Hematopoietic multipotent progenitor cell (in vitro differentiated cells): ENCODE measurements at regions not wholly inside any gene's neighbourhood (a gene's known extent, or its start where the extent isn't known, plus 50 kb on each side); places are given as distances from the start of the nearest gene placed in this dataset.

ENCODE experiments used
- DNase-seq, 3 donors: peaks; one replicate each; pipeline ENCODE4 v3.0.0-alpha.2; 2011 to 2015; ENCODE audit warnings: low read depth in 2 of 3, low spot score in 2 of 3

DNA sequence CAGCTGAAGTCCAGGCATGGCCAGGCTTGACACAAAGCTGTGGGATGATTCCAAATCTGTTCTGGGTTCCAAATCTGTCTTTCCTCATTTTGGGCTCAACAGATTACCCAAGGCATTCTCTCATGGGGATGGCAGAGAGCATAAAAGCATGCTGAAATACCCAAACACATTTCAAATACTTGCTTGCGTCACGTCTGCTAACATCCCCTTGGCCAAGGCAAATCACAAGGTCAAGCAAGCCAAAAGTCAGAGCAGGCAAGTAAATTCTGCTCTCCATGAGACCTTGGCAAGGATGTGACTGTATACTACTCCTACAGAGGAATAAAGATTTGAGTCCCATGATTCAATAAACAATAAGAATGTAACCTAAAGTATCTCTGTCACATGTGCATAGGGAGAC lies 306.7 kb downstream of the EPB41L4A start:
- DNase-seq = no peak

DNA sequence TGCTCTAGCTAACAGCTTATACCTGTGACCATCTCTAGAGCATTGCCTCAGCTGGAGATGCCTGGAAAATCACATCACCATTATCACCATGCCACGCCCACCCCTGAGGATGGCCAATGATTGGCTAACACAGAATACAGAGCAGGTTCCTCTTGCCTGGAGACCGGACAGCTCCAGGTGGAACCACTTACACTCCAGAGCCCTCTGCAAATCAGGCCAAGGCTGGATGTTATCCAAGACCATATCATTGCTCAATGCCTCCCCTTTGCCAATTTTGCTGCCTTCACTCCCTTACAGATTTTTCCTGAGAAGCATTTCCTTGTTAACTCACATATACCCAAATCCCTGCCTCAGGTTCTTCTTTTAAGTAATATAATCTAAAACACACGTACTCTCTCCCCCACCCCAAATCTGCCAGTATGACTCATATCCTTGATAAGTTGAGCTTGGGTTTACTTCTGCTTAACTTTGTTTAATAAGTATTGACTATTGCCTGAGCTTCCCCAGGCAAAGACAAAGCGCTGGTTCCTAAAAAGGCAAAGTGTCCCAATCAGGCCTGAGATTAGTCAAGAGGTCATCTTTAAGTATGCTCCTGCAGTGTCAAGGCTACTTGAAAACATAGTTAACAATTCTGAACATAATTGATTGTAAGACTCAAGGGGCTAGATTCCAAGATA lies 309.6 kb downstream of the EPB41L4A start:
- DNase-seq = no peak

DNA sequence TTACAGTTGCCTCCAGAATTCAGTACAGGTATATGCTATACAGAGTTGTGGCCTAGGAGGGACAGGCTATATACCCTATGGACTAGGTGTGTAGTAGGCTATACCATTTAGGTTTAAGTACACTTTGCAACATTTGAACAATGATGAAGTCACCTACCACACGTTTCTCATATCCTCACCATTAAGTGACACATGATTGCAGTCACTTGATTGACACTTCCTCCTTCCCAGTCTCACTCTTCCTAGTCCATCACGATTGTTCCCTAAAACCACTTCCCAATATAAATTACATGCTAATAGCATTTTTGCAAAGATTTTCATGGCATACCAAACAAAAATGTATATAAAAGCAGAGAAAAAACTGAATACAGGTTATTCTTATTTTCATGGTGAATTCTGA lies 312.2 kb downstream of the EPB41L4A start:
- DNase-seq = no peak

DNA sequence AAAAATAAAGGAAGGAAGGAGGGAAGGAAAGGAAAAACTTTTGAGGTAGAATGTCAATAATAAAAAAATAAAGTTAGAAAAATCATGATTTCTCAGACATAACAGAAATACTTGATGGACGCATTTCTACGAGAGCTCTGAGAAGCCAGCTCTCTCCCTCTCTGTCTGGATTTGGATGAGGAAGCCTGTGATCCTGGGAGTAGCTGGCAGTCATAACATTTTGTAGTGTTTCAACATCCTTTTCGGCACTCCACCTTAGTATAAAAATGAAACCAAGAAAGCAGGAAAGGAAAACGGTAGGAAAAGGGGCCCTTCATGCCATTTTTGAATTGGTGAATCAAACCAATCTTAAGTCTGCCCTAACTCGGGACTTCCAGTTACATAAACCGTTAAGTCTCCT lies 321.3 kb downstream of the EPB41L4A start:
- no peak for DNase-seq

DNA sequence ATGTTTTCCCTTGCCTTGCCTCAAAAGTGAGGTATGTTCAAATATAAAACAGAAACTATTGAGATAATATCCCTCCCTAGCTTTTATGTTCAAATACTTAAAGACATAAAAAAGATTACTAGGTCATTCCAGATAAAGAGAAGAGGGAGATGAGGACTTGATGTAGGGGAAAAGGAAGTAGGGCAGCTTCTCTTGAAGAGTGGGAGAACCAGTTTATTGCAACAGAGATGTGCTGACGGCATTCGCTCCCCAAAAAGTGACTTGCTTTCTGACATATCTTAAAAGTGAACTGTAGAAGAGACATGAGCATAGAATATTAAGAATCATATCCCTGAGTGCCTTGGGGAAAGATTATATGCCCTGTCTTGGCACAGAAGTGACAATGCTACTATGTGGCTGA lies 330.2 kb upstream of the NREP start:
- DNase-seq = no peak

DNA sequence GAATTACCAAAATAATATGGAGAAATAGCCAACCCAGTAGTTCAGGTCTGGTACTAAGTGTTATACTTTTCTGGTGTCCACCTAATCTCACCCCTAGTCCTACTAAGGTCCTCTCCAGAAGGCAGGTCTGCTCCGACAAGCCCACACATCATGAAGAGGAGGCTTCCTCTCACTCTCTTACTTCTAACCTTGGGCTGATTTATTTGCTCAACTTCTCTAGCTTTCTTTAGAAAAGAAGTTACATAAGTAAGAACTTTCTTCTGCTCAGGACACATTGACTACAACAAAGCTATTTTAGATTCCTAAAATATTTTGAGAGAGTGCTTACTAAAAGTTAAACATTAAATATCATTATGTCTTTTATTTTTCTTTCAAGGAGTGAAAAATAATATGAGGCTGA lies 329.7 kb upstream of the NREP start:
- no peak for DNase-seq

DNA sequence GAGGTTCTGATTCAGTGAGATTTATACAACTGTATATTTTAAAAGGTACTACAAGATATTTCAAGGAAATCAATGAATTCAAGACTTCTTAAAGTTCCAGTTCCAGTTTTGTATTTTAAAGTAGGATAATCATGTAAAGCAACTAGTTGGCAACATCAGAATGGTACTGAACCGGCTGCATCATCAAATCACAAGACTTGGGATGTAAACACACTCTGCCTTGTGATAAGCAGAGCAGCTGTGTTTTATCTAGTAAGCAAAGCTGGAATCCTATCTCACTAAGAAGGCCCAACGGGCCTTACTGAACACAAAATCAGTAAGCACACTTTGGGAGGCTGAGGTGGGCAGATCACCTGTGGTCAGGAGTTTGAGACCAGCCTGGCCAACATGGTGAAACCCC lies 327.2 kb upstream of the NREP start:
- no peak for DNase-seq

DNA sequence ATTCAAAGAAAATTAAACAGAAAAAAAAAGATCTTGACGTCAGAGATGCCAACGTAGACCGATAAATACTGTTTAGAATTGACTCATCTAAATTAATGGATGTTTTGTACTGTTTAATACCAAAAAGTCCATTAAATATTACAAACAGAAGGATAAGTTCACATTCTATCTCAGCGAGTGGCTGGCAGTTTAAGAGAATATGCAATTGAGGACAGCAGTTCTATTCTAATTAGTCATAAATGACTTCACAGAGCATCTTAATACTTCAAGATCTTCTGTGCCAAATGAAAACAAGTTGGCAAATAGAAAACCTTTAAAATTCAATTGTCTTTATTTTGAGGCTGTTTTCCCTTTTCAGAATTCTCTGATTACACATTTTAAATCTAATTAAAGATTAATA lies 326.6 kb upstream of the NREP start:
- no peak for DNase-seq

DNA sequence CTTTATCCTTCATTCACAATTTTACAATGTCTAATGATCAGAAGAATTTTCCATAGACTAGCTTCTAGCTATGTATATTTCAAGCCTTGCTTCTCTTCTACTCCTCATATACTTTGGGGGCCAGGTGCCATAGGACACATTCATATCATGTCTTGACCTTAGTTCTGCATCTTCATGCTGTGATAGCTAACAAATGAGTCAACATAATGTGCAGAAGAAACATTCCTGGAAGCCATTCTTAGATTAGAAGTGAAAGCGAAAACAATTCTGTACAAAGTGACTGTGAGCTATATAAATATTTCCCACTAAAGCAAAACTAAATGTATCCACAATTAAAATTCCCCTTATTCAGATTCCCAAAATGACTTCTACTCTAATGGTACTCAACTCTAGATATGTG lies 320.2 kb upstream of the NREP start:
- no peak for DNase-seq

DNA sequence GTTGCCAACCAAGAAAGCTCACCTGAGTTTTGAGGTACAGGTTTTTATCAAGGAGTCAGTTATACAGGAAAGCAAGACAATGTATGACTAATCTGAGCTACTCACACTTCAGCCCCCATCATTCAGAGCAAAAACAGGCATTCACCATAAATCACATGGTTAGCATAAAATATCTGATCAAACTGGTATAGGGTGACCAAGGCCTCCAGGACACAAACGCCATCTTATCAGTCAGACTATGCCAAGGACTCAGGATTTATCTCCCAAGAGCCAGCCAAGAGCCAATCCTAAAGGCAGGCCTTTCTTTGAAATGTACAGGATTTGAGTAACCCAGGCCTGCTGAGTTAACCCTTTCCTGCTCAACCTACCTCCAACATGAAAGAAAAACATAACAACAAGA lies 313.0 kb upstream of the NREP start:
- DNase-seq = no peak

DNA sequence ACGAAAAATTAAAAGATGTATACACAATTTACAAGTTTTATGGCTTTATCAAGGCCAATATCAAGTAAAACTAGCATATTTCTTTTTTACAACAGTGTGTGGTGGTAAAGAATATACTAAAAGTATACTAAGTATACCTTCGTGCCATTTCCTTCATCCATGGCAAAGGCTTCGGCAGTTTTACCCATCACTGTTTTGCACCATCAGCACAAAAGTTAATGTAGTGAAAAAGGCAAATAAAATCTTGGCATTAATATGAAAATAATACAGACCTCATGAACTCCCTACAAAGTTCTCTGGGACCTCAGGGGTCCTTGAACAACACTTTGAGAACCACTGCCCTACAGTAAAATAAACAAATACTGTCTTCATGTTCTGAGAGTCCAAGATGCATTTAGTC lies 312.3 kb upstream of the NREP start:
- DNase-seq = no peak

DNA sequence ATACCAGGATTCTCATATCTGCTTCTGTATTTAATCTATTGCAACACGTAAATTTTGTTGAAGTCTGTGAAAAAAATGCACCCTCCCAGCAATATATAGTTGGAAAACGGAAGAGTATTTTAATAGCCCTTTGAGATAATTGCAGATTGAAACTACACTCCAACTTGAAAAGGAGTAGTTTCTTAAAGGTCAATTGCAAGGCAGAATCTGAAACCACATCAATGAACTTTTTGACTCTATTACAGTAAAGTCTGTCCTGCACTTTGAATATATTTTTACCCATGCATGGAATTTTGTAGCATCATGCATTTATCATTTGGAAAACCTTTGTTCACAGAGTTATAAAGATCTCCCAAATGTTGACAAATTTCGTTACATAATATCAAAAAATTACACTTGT lies 311.6 kb upstream of the NREP start:
- no peak for DNase-seq

DNA sequence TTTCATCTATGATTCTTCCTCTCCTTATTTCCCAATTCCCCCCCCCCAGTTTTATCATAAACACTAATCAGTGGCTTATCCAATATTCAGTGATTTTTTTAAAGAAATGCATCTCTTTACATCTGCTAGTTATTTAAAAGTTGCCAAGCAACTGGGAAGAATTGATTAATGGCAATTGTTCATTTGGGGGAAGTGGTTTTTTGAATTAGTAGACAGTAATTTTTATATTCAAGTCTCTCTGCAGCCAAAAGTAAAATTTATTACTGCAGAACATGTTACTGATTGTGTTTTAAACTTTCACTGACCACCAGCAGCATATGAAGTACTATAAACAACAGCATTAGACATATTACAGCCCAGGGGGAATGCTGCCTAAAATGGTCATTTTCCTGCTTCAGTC lies 308.8 kb upstream of the NREP start:
- DNase-seq = no peak

DNA sequence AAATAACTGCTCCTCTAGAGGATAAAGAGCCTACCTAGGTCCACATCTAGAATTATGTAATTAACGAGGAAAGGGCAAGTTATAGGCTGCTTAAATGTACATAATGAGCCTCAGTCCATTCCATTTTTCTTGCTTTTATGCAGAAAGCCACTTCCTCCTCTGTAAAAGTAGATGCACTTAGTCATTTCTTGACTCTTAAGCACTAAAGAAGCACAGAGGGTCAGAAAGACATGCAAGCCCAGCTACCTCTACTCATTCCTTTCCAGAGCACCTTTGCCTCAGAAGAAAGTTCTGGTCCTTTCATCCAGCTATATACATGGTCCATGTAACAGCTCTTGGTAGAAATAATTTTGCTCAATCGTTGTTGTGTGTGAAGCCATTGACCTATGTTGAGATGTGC lies 308.0 kb upstream of the NREP start:
- no peak for DNase-seq

DNA sequence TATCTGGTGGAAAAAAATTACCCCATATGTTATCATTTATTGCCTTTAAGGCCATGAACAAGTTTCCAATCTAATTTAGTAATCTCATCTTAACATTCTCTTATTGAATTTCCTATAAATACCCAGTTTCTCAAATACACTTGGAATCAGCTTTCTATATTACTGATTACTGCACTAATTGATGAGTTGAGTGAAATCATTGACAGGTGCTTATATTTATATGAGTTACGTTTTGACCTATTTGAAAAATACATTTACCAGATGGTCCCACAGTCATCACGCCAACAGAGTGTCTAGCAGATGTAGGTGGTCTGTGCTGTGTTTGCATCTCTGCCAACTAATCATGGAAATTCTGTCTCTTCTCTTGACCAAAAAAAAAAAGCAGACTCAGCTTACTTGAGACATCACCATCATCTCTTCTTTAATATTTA lies 307.3 kb upstream of the NREP start:
- DNase-seq = no peak

DNA sequence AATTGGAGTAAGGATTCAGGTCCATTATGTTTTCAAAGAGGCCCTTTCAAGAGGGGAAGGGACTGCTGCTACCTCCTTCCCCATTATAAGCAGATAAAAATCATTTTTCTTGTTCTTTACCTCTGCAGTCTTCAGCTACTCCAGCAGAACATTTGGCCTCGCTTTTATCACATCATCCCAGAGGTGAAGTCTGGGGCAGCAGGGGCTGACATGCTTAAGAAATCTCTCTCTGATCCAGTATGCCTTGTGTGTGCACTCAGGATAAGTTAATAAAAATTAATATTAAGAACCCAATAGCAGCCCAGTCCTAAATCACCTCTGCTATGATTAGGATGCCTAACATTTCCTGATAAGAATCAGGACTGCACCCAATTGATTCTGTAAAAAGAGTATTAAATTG lies 306.9 kb upstream of the NREP start:
- no peak for DNase-seq

DNA sequence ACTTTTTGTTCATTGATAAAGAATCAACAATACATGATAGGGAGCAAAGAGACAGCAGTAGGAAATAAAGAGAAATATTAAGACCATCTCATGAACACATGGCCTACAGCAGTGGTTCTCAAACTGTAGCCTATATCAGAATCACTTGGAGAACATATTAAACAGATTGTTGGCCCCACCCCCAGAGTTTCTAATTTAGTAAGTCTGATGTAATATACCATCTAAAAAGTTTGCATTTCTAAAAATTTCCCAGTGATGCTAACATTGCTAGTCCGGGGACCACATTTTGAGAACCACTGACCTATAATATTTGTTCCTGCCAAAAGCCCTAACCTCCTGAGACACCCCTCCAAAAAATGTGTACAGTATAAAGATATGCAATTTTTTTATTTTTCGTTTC lies 306.2 kb upstream of the NREP start:
- no peak for DNase-seq

DNA sequence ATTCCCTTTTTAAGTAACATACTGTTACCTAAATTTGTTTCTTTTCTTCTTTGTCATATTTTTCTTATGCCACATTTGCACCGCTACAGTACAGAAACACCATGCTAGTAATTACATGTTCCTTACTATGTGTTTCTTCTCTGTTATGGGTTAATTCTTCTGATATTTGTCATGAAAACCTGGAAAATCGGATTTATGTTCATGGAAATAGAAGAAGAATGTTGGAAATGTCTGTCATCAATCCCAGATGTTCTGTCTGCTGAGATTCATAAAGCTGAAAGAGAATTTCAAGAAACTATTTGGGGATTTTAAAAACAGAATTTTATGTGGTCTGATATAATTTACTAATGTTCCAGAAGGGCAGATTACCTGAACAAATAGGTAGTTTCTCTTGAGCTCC lies 305.2 kb upstream of the NREP start:
- DNase-seq = no peak

DNA sequence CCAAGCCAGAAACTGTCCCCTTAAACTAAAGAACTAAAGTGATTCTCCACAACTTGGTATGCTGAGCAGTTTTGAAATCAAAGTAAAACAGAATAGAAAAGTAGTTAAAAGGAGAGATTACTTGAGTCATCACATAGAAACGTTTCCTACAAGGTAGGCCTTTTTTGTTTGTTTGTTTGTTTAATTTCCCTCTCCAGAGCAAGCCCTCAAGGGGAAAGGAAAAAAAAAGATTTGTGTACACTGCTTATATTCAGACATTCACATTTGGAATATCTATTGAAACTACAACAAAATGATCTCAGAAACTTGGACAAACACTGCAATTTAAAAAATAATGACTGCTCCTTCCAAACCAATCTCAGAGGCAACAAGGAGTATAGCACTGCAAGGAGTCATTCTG lies 304.7 kb upstream of the NREP start:
- no peak for DNase-seq

DNA sequence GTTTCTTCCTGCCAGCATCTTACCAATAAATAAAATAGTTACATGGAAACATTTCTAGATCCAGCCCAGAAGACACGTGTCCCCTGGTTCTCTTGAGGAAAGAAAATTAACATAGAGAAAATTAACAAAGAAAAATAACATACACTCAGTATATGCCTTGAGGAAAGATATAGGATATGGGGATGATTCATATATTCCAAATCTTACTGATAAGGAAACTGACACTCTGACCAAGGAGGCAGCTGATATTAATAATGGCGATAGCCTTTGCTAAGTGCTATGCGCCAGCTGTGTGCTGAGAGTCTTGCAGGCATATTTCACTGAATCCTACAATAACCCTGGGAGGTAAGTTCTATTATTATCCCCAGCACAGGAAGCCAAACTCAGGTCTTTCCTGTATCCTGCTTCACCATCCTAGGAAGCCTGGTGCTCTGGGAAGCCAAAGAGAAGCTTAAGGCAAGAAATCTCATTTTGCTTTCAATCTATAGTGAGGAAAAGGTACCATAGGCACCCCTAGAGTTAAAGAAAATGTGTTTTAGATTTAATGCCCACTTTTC lies 302.7 kb upstream of the NREP start:
- no peak for DNase-seq

DNA sequence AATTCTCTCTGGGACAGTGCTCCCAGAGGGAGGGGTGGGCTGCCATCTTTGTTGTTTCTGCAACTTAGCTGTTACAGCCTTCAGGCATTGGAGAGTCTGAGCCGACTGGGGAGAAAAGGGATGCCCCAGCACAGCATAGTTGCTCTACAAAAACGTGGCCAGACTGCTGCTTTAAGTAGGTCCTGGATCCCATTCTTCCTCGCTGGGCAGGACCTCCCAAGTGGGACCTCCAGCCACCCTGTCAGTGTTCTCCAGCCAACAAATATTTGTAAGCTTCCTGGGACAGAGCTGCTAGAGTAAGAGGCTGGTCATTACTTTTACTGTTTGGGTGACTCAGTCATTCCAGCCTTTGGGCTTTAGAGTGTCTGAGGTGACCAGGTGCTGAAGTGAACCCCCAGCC lies 292.7 kb upstream of the NREP start:
- no peak for DNase-seq

DNA sequence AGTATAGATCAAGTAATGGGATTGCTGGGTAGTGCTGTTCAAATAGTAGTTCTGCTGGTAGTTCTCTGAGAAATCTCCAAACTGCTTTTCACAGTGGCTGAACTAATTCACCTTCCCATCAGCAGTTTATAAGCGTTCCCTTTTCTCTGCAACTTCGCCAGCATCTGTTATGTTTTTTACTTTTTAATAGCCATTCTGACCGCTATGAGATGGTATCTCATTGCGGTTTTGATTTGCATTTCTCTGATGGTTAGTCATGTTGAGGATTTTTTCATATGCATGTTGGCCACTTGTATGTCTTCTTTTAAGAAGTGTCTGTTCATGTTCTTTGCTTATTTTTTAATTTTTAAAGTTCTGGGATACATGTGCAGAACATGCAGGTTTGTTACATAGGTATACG lies 279.2 kb upstream of the NREP start:
- DNase-seq = no peak

DNA sequence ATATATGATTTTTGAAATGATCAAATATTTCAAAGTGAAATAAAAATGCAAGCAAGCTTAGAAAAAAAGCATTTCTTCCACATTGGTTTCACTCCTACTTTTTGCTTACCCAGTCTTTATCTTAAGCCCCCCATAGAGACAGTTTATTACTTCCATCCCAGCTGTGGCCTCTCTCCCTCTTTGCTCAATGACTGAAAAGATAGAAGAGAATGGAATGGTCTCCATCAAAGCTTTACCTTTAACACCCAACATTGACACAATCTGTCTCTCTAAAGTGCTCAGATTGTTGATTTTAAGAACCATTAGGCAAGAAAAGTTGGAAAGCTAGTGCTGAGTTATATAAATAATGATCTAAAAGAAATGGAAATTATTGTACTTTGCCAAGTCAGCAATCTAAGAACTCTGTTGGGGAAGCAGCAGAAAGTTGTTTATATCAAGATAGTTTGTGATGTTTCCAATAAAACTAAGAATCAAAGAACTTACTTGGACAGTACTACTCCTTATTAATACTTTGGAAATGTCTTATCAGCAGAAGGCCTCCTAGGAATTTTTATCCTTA lies 277.5 kb upstream of the NREP start:
- DNase-seq = no peak
